ENCODE measurements at regions not wholly inside any gene's neighbourhood (a gene's known extent, or its start where the extent isn't known, plus 50 kb on each side); places are given as distances from the start of the nearest gene placed in this dataset.

DNA sequence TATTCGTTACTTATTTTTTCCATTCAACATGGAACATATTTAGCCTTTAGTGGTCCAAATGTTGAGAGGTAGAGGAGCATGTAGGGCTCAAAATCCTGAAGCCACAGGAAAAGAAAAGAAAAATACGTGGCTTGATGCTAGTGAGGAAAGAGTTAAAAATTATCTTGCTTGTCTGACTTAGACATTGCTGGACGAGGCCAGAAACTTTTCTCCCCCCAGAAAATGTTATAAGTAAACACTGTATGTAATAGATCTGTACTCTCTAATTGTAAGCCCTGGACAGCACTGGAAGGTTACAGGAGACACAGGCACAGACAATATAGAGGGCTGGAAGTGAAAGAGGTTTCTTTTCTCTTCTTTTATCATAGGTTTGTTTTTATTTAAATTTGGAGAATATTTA lies 165.6 kb downstream of the ZFP64 start:
- DNase-seq (ENCODE audit: low read depth), result no peak
- no peak overlapping the region for H3K4me3 ChIP-seq (ENCODE audit: low read depth, low read length)

DNA sequence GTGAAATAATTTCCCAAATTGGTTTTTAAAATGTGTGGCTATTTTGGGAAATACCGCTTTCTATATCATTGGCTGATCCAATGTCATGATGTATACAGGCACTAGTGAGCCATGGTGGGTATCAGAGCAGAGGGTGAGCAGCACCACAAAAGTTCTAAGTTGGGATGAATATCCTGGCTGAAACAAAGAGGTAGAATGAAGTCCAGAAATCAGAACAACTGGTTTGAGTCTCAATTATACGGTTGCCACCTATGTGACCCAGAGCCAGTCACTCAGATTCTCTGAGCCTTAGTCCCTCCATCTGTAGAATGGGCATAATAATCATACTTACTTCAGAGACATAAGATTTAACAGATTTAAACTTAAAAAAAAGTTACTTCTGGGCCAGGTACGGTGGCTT lies 172.3 kb downstream of the ZFP64 start:
- no peak overlapping the region for H3K4me3 ChIP-seq (ENCODE audit: low read depth, low read length)
- no peak for DNase-seq (ENCODE audit: low read depth)
- TF ChIP-seq, protein P1, sequence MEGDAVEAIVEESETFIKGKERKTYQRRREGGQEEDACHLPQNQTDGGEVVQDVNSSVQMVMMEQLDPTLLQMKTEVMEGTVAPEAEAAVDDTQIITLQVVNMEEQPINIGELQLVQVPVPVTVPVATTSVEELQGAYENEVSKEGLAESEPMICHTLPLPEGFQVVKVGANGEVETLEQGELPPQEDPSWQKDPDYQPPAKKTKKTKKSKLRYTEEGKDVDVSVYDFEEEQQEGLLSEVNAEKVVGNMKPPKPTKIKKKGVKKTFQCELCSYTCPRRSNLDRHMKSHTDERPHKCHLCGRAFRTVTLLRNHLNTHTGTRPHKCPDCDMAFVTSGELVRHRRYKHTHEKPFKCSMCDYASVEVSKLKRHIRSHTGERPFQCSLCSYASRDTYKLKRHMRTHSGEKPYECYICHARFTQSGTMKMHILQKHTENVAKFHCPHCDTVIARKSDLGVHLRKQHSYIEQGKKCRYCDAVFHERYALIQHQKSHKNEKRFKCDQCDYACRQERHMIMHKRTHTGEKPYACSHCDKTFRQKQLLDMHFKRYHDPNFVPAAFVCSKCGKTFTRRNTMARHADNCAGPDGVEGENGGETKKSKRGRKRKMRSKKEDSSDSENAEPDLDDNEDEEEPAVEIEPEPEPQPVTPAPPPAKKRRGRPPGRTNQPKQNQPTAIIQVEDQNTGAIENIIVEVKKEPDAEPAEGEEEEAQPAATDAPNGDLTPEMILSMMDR (conservative IDR thresholded peaks at IDR 0.05; ENCODE audit: low read depth, low read length), result no peak

More for the DNA sequence above, 165.6 kb downstream of the ZFP64 start:
- TF ChIP-seq, protein P1 (conservative IDR thresholded peaks at IDR 0.05; ENCODE audit: low read depth, low read length), result no peak

DNA sequence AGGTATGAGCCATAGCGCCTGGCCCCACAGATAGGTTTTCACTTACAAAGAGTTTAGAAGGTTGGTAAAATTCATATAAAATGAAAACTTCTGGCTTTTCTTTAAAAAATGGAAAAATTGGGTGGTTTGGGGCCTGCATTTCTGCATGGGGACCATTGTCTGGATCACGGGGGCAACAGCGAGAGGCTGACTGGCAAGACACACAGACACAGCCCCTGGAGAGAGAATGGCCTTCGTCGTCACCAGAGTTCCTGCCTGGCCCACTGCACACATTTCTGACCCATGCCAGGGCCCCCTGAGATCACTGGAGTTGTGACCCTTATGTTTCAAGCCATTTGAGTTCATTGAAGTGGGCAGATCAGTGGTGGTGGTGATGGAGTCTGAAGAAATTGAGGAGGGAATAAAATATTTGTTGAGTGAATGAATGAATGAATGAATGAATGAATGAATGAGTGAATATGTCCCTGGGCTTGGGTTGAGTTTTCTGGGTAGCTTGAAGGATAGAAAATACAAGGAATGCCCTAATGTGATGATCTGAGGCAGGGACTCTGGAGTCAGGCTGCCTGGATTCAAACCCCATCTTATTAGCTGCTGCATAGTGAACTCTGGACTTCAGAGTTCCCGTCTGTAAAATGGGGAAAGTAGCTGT lies 173.8 kb downstream of the ZFP64 start:
- TF ChIP-seq, protein P1 (conservative IDR thresholded peaks at IDR 0.05; ENCODE audit: low read depth, low read length), result no peak
- H3K4me3 ChIP-seq (ENCODE audit: low read depth, low read length), result no peak overlapping the region
- no peak for DNase-seq (ENCODE audit: low read depth)

DNA sequence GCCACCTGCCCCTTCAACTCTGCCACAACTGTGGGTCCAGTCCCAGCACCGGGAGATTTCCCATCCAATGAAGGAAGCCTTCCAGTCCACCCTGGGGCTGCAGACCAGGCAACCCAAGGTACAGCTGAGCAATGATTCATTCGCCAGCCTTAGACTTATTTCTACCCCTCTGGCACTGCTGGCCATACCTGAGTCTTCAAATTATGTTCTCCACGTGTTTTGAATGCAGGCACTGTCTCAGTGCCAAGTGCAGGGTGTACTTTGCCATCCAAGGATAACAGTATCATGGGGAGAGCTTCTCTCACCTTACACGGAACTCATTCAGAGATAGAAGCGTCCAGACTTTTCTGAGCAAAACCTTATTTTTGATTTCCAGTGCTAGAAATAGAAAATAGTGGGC lies 175.6 kb downstream of the ZFP64 start:
- H3K4me3 ChIP-seq (ENCODE audit: low read depth, low read length), result no peak overlapping the region
- TF ChIP-seq, protein P1 (conservative IDR thresholded peaks at IDR 0.05; ENCODE audit: low read depth, low read length), result no peak
- no peak for DNase-seq (ENCODE audit: low read depth)

DNA sequence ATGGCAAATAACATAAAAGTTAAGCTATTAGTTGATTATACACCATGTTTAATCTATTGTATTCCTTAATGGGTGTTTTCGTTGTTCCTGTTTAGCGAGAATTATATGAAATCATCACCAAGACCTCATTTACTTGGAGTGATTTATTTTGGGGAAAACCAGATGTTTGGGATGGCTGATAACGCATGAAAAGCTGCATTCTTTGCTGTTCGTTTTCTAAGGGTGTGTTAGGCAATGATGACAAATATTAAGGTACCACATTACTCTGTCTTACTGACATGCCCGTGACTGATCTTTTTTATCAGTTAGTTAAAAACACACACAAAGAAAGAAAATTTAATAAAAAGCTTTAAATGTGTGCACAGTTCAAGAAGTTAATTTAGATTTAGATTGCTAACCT lies 176.4 kb downstream of the ZFP64 start:
- TF ChIP-seq, protein P1 (conservative IDR thresholded peaks at IDR 0.05; ENCODE audit: low read depth, low read length), result no peak
- no peak for DNase-seq (ENCODE audit: low read depth)
- no peak overlapping the region for H3K4me3 ChIP-seq (ENCODE audit: low read depth, low read length)

DNA sequence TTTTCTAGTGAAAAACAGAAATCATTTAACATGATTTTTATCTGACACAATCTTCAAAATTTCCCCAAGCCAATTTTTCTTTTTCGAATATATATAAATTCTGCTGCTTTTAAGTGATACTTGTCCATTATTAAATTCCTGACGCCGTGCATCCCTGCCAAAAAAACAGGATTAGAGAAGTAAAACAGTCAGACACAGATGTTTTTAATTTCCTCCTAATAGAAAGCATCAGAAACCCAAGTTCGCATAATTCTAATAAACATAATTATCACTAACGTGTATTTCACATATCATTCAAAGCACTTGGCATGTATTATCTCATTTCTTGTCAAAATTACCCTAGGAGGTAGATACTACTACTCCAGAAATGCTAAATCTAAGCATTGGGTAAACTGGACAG lies 179.5 kb downstream of the ZFP64 start:
- TF ChIP-seq, protein P1 (conservative IDR thresholded peaks at IDR 0.05; ENCODE audit: low read depth, low read length), result no peak
- H3K4me3 ChIP-seq (ENCODE audit: low read depth, low read length), result no peak overlapping the region
- no peak for DNase-seq (ENCODE audit: low read depth)

DNA sequence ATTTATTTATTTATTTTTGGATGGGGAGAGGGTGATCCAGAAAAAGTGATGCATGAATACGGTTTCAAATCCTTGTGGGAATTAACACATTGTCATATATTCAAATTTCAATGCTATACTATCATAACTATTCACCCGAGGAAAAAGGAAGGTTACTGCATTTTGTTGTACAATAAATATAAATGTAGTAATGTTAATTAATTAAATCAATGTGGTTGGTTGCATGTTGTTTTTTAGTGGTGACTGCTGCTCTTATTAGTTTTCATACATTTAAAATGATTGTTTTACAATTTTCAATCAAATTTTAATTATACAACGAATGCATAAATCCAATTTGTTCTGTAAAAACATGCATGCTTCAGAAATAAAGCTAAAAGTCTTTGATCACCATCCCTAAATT lies 180.5 kb downstream of the ZFP64 start:
- TF ChIP-seq, protein P1 (conservative IDR thresholded peaks at IDR 0.05; ENCODE audit: low read depth, low read length), result no peak
- DNase-seq (ENCODE audit: low read depth), result no peak
- no peak overlapping the region for H3K4me3 ChIP-seq (ENCODE audit: low read depth, low read length)
